ENCODE measurements at regions not wholly inside any gene's neighbourhood (a gene's known extent, or its start where the extent isn't known, plus 50 kb on each side); places are given as distances from the start of the nearest gene placed in this dataset.

DNA sequence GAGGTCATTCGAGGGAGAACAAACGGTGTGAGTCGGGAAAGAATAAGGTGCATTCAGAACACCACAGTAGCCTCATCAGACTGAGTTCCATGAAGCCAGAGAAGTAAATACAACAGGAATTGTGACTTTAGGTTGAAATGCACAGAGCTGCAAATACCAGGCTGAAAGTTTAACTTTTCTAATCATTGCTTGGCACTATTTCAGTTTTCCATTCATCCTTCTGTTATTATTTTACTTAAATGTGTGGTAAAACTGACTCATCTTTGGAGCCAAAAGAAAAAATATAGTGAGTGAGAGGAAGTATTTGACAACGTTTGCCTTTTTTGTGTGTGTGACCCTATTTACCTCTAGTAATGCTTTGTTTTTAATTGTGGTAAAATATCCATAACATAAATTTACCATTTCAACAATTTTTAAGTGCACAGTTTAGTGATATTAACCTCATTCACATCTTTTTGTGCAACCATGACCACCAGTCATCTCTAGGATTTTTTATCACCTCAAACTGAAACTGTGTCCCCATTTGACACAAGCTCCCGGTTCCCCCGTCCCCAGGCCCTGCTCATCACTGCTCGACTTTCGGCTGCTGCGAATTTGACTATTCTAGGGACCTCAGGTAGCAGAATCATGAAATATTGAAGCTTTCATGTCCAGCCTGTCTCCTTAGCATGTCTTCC is 166.8 kb downstream of the HSD17B3 start:
- Histone ChIP-seq H3K9me3 (replicated peaks) (no peaks in the 10 kb centered on the region), H3K36me3 (no peaks in the 10 kb centered on the region), H3K27me3 (replicated peaks) (no peaks in the 10 kb centered on the region), H3K4me1 (replicated peaks) (peaks cover 98% of the 10 kb centered on the region), H3K4me3 (no peak overlapping the region), H3K27ac (peak overlapping the region; percentile 66)
- DNase-seq (ENCODE audit: low read depth in 1 of 2, low spot score in 2 of 2), result peak; percentile 26 to 70

DNA sequence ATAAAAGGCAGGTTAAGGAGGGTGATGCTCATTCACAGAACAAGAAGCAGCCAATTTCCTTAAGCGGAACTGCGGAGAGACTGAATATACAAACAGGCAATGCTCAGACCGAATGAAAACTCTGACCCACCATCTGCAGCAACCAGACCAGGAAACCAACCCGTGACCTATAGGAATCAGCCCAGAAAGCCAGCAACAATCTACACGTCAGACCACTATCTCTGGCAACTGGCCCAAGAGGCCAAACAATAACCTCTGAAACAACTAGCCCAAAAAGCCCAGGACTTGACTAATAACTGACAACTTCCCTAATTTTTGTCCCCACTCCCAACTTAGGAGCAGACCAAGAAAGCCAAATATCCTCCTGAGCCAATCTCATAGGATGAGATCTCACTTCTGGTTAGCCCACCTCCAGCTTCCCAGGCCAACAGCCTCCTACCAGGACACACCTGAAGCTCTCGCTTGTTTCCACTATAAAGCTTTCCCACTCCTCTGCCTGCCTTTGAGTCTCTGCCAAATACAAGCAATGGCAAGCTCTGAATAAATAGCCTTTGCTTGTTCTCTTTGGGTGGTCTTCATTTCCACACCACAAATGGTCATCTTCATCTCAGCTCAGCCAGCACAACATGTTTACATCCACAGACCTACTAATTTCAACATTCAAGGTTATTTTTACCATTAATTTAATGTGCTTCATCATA is 168.5 kb downstream of the HSD17B3 start:
- Histone ChIP-seq H3K4me3 (no peak overlapping the region), H3K4me1 (replicated peaks) (peaks cover 100% of the 10 kb centered on the region), H3K9me3 (replicated peaks) (no peaks in the 10 kb centered on the region), H3K27me3 (replicated peaks) (no peaks in the 10 kb centered on the region), H3K27ac (peak overlapping the region; percentile 66), H3K36me3 (no peaks in the 10 kb centered on the region)
- peak; percentile 68 to 88 for DNase-seq (ENCODE audit: low read depth in 1 of 2, low spot score in 2 of 2)

DNA sequence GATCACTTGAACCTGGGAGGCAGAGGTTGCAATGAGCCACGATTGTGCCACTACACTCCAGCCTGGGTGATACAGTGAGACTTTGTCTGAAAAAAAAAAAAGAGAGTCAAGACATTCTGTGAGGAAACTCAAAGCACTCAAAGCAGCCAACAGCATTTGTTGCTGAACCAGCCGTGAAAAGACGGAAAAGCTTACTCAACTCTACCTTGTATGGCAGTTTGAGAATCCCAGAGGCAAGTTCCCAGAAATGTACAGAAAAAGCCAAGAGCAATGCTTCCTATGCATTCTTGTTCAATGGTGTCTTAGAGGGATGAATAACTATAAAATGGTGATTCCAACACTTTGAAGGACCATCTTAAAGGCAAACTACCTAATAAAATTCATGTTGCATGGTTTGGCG is 170.2 kb downstream of the HSD17B3 start:
- H3K27ac ChIP-seq, result peak overlapping the region; percentile 72; the same call in 1 of the 2 replicates
- no peaks in the 10 kb centered on the region for H3K27me3 ChIP-seq (replicated peaks)

DNA sequence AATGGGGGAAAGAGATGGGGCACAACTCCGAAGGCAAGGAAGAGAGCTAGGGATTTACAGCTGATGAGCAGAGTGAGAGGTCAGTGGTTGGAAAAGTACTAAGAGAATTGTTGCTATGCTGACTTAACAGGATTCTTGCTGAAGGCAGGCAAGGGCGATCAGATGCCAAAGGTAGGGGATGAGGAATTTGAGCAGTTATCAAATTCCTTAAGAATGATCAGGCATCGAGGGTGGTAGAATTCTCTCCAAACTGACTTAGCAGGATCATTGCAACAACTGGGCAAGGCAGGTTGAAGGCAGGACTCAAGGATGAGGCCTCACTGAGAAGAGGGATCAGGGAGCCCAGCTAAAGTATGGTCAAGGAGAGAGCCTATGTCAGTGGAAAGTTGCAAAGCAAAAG is 171.0 kb downstream of the HSD17B3 start:
- DNase-seq (ENCODE audit: low read depth in 1 of 2, low spot score in 2 of 2), result peak; percentile 42 to 58
- H3K27me3 ChIP-seq (replicated peaks), result no peaks in the 10 kb centered on the region
- H3K4me3 ChIP-seq, result no peak overlapping the region
- no peaks in the 10 kb centered on the region for H3K9me3 ChIP-seq (replicated peaks)
- peak overlapping the region; percentile 72 for H3K27ac ChIP-seq
- H3K4me1 ChIP-seq (replicated peaks), result peaks cover 92% of the 10 kb centered on the region
- no peaks in the 10 kb centered on the region for H3K36me3 ChIP-seq

More for the DNA sequence above, 170.2 kb downstream of the HSD17B3 start:
- Histone ChIP-seq H3K9me3 (replicated peaks) (no peaks in the 10 kb centered on the region), H3K36me3 (no peaks in the 10 kb centered on the region), H3K4me3 (no peak overlapping the region), H3K4me1 (replicated peaks) (peaks cover 95% of the 10 kb centered on the region)
- no peak for DNase-seq (ENCODE audit: low read depth in 1 of 2, low spot score in 2 of 2)

DNA sequence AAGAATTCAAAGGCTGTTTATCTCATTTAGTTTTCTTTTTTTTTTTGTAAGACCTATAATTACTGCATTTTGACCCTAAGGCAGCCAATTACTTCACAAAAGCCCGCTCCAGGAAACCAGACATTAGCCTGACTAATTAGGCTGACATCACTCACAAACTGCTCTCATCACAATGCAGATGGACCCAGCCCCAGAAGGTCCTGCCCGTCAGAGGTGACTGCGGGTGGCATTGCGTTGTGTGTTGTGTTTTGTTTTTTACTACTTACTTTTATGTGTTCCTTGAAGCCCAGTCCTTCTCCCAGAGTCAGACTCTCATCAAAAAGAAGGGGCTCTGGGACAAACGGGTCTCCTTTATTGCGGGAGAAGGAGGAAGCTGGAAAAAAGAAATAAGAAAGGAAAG is 172.2 kb downstream of the HSD17B3 start:
- H3K9me3 ChIP-seq (replicated peaks), result no peaks in the 10 kb centered on the region
- DNase-seq (ENCODE audit: low read depth in 1 of 2, low spot score in 2 of 2), result peak in 1 of 2 experiments; percentile 64
- H3K4me1 ChIP-seq (replicated peaks), result peaks cover 92% of the 10 kb centered on the region
- H3K4me3 ChIP-seq, result no peak overlapping the region
- H3K27me3 ChIP-seq (replicated peaks), result no peaks in the 10 kb centered on the region
- peak overlapping the region; percentile 72 for H3K27ac ChIP-seq
- no peaks in the 10 kb centered on the region for H3K36me3 ChIP-seq

DNA sequence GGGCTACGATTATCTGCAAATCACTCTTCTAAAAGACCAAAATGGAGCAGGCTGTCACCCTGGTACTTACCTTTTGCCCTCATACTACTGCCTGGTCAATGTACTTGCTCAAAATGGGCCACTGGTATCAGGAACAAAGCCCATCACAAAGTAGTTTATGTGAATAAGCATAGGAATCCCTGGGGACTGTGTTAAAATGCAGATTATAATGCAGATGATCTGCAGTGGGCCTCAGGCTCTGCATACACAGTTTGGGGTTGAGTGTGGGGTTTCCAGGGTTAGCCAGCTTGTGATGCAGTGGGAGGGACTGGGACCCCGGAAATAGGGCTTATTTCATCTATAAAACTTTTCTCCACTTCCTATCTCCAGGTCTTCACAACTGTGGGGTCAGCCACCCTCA is 173.1 kb downstream of the HSD17B3 start:
- no peaks in the 10 kb centered on the region for H3K9me3 ChIP-seq (replicated peaks)
- no peak overlapping the region for H3K4me3 ChIP-seq
- H3K27ac ChIP-seq, result peak overlapping the region; percentile 72
- no peaks in the 10 kb centered on the region for H3K36me3 ChIP-seq
- H3K4me1 ChIP-seq (replicated peaks), result peaks cover 92% of the 10 kb centered on the region
- no peaks in the 10 kb centered on the region for H3K27me3 ChIP-seq (replicated peaks)
- no peak for DNase-seq (ENCODE audit: low read depth in 1 of 2, low spot score in 2 of 2)

DNA sequence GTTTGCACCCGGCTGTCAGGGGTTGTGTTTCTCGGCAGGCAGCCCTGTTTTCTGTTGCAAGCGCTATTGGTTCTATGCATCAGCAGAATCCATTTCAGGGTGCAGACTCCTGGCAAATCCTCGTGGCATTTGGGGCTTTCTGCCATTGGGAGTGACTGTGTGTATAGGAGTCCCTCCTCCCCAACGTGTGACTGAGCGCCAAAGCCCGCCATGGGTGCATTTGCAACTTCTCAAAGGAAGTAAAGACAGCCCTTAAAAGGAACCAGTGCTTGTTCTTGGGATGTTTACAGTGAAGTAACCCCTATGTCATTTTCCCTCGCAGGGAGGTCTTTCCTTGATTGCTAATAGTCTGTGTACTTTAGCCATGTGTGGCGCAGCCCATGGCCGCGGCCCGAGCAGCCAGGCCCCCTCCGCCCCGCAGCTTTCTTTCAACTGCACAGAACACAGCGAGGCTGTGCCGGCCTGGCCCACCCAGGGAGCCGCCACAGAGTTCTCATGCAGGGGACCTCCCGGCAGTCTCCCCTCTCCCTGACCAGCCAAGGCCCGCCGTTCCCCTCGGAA is 175.6 kb downstream of the HSD17B3 start:
- DNase-seq (ENCODE audit: low read depth in 1 of 2, low spot score in 2 of 2), result peak; percentile 98 to 99
- Histone ChIP-seq H3K9me3 (replicated peaks) (no peaks in the 10 kb centered on the region), H3K27ac (peak overlapping the region; percentile 92), H3K36me3 (no peaks in the 10 kb centered on the region), H3K27me3 (replicated peaks) (no peaks in the 10 kb centered on the region), H3K4me1 (replicated peaks) (peaks cover 92% of the 10 kb centered on the region), H3K4me3 (no peak overlapping the region)

DNA sequence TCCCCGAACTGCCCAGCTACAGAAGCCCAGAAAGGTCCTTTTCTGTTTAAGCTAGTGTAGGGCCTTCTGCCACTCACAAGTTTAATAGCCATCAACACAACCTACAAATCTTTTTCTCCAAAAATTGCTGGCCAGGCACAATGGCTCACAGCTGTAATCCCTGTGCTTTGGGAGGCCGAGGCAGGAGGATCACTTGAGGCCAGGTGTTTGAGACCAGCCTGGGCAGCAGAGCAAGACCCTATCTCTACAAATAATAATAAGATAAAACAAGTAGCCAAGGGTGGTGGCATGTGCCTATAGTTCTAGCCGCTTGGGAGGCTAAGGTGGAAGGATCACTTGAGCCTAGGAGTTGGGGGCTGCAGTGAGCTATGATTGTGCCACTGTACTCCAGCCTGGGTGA is 176.4 kb downstream of the HSD17B3 start:
- H3K36me3 ChIP-seq, result no peaks in the 10 kb centered on the region
- DNase-seq (ENCODE audit: low read depth in 1 of 2, low spot score in 2 of 2), result no peak
- H3K27me3 ChIP-seq (replicated peaks), result no peaks in the 10 kb centered on the region
- peaks cover 91% of the 10 kb centered on the region for H3K4me1 ChIP-seq (replicated peaks)
- H3K27ac ChIP-seq, result peak overlapping the region; percentile 91
- no peak overlapping the region for H3K4me3 ChIP-seq
- no peaks in the 10 kb centered on the region for H3K9me3 ChIP-seq (replicated peaks)

DNA sequence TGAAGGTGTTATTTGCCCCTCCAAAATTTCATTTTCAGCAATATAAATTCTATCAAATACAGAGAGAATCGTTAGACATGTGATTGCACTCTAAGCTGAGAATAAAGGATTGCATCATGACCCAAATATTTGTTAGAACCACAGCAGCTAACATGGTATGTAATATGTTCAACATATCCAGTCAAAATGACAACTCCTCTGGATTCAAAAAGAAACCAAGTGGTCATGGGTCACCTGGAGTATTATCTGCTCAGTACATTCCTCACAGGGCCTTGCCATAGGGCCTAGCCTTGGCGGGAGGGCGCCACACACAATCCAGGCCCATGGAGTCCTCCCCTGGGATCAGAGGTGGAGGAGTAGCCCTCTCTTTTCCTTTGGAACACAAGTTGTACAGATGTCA is 179.2 kb downstream of the HSD17B3 start:
- H3K36me3 ChIP-seq, result no peaks in the 10 kb centered on the region
- peak; percentile 68 to 82 for DNase-seq (ENCODE audit: low read depth in 1 of 2, low spot score in 2 of 2)

DNA sequence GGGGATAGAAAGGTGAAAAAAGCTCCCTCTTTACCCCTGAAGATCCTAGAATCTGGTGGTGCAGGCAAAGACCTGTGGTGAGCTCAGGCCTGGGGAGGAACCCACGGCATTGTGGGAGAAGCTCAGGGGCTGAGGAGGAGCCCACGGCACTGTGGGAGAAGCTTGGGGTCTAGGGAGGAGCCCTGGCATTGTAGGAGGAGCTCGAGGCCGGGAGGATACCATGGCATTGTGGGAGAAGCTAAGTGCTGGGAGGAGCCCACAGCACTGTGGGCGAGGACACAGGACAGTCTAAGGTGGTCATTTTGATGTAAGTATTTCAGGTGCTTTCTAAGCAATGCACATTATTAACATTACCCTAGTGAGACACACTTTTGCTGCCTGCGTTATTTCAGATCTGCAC is 179.7 kb downstream of the HSD17B3 start:
- Histone ChIP-seq H3K27me3 (replicated peaks) (no peaks in the 10 kb centered on the region), H3K4me3 (no peak overlapping the region), H3K9me3 (replicated peaks) (no peaks in the 10 kb centered on the region), H3K36me3 (no peaks in the 10 kb centered on the region), H3K4me1 (replicated peaks) (peaks cover 75% of the 10 kb centered on the region), H3K27ac (peak overlapping the region; percentile 91)
- peak in 1 of 2 experiments; percentile 49 for DNase-seq (ENCODE audit: low read depth in 1 of 2, low spot score in 2 of 2)

More for the DNA sequence above, 179.2 kb downstream of the HSD17B3 start:
- Histone ChIP-seq H3K4me1 (replicated peaks) (peaks cover 75% of the 10 kb centered on the region), H3K4me3 (no peak overlapping the region), H3K27ac (peak overlapping the region; percentile 91), H3K27me3 (replicated peaks) (no peaks in the 10 kb centered on the region), H3K9me3 (replicated peaks) (no peaks in the 10 kb centered on the region)

DNA sequence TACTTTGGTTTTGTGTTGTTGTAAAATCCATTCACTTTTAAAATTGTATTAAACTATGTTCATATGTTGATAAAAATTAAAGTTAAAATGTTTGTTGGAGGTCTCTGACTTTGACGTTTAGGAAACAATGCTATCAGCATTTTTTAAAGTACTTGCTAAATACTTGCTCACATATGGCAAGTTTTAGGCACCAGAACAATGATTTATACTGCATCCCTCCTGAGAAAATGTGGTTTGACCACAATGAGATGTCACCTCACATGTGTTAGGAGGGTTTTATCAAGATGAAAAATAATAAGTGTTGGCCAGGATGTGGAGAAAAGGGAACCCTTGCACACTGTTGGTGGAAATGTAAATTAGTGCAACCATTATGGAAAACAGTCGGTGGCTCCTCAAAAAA is 180.8 kb downstream of the HSD17B3 start:
- peaks cover 77% of the 10 kb centered on the region for H3K4me1 ChIP-seq (replicated peaks)
- H3K27ac ChIP-seq, result peak overlapping the region; percentile 91; the same call in 1 of the 2 replicates
- DNase-seq (ENCODE audit: low read depth in 1 of 2, low spot score in 2 of 2), result no peak
- H3K9me3 ChIP-seq (replicated peaks), result no peaks in the 10 kb centered on the region
- no peak overlapping the region for H3K4me3 ChIP-seq
- no peaks in the 10 kb centered on the region for H3K36me3 ChIP-seq
- no peaks in the 10 kb centered on the region for H3K27me3 ChIP-seq (replicated peaks)

DNA sequence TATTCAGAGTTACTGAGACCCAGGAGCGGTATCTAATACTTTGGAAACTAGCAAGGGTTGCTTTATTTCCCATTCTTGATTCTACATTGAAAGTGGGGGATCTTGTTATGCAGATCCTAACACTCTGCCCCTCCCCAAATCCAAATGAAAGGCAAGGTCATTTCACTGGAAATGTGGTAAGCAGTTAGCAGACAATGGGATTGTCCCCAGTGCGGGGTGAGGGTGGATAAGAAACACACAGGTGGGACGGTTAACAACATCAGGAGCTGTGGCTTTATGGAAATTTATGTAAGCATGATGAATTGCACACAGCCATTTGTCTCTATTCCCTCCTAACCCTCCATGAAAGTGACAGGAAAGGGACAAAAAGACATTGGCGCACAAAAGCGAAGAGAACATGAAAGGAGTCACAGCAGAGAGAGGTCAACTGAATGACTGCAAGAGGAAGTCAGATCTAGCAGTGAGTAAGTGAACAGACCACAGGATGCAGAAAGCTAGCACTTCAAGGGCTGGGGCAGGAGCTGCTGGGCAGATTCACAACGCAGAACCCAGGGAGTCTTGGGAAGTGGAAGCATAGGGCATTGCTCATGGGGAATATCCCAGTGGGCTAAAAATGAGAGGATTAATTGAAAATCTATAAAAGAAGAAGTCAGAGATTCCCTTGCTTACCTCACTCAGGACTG is 184.4 kb downstream of the HSD17B3 start:
- H3K36me3 ChIP-seq, result no peaks in the 10 kb centered on the region
- H3K27me3 ChIP-seq (replicated peaks), result no peaks in the 10 kb centered on the region
- peak overlapping the region; percentile 81 for H3K27ac ChIP-seq
- H3K4me3 ChIP-seq, result no peak overlapping the region
- H3K9me3 ChIP-seq (replicated peaks), result no peaks in the 10 kb centered on the region
- DNase-seq (ENCODE audit: low read depth in 1 of 2, low spot score in 2 of 2), result no peak
- peaks cover 58% of the 10 kb centered on the region for H3K4me1 ChIP-seq (replicated peaks)

DNA sequence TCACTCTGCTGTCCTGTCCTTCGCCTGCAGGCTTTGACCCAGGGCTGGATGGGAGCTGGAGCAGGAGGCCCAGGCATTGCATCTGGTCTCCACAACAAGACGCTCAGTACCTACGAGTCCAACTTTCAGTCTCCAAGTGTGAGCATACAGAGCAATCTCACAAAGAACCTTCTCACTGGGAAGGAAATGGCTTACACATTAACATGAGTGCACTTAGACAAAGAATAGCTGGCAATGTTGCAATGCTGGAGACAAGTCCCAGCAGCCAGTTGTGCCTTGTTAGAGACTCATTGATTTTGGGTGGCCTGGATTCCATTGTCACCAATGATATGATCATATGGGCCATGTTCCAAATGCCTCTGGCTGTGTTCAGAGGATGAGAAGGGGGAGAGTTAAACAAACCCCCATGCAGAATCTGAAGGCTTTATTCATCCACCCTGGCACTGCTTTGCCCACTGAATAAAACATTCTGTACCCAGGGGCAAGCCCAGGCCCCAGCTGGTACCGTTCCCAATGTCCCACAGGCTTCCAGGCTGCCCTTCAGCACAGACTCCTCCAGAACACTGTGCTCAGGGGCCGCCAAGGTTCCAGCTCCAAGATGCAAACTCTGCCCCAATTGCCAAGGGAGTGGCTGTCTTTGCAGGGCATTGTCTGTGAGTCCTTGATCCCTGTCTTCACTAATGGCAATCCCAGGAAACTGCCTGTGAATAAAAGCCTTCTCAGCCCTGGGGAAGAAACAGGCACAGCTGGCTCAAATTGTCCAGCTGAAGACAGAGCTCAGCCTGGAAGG is 185.5 kb downstream of the HSD17B3 start:
- Histone ChIP-seq H3K27ac (peak overlapping the region; percentile 81), H3K27me3 (replicated peaks) (no peaks in the 10 kb centered on the region), H3K4me1 (replicated peaks) (peaks cover 47% of the 10 kb centered on the region), H3K36me3 (no peaks in the 10 kb centered on the region), H3K9me3 (replicated peaks) (no peaks in the 10 kb centered on the region), H3K4me3 (peak overlapping the region; percentile 18)
- peak; percentile 68 to 80 for DNase-seq (ENCODE audit: low read depth in 1 of 2, low spot score in 2 of 2)

All from SJSA1 (cell line).